NT2/D1 (cell line): ENCODE measurements at regions not wholly inside any gene's neighbourhood (a gene's known extent, or its start where the extent isn't known, plus 50 kb on each side); places are given as distances from the start of the nearest gene placed in this dataset.

Experiments
- DNase-seq: peaks from one replicate; pipeline ENCODE4 v3.0.0-alpha.2; 2011; ENCODE audit warnings: low read depth, low spot score
- H3K27me3 ChIP-seq: 2 replicates; pipeline ENCODE4 v1.6.0; 2011; ENCODE audit warnings: mild to moderate bottlenecking; ENCODE audit not compliant: insufficient read length, insufficient read depth
- H3K36me3 ChIP-seq: 2 replicates; pipeline ENCODE4 v1.6.1; 2011; ENCODE audit warnings: mild to moderate bottlenecking, low read length, mixed read lengths; ENCODE audit not compliant: insufficient read depth, insufficient read length
- H3K4me1 ChIP-seq: 2 replicates; pipeline ENCODE4 v1.5.1; 2011; ENCODE audit not compliant: insufficient read depth, insufficient read length
- H3K4me3 ChIP-seq: 2 replicates; pipeline ENCODE4 v1.5.1; 2011; ENCODE audit warnings: low read depth; ENCODE audit not compliant: insufficient read length
- H3K9ac ChIP-seq: 2 replicates; pipeline ENCODE4 v1.6.0; 2011; ENCODE audit warnings: low read depth; ENCODE audit not compliant: insufficient read length
- H3K9me3 ChIP-seq: 2 replicates; pipeline ENCODE4 v1.5.1; 2011; ENCODE audit warnings: mild to moderate bottlenecking, low read length; ENCODE audit not compliant: insufficient read depth
- SUZ12 ChIP-seq: IDR thresholded peaks from 2 replicates; pipeline ENCODE4 v1.6.1; 2011; ENCODE audit not compliant: insufficient read length, insufficient read depth; ENCODE audit errors: extremely low read depth
- YY1 ChIP-seq: IDR thresholded peaks from 2 replicates; pipeline ENCODE4 v1.6.1; 2011; ENCODE audit not compliant: insufficient read length, insufficient read depth
- ZNF274 ChIP-seq: IDR thresholded peaks from 2 replicates; pipeline ENCODE4 v1.6.1; 2011; ENCODE audit warnings: mild to moderate bottlenecking, low read depth, low read length

DNA sequence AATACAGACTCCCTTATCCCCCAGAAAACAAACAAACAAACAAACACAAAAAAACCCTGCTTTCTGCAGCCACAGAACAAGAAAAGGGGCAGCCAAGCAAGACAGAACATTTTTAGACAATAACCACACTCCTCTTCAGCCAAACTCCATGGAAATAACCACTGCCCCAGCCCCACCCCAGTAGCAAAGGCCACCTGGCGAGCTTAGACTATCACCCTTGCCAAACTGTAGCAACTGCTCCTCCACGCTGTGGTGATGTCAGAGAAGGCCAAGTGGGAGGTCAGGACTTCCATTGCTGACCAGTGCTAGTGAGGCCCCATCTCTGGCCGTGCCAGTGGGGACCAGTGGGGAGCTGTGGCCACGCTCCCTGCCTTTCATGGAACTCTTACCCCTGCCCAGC lies 60.3 kb upstream of the CHRNA7 start:
- no peaks in the 10 kb centered on the region for H3K27me3 ChIP-seq
- H3K4me1 ChIP-seq = no peaks in the 10 kb centered on the region
- no peak overlapping the region for H3K4me3 ChIP-seq
- DNase-seq = no peak
- TF ChIP-seq ZNF274 (no peak), YY1 (no peak), SUZ12 (no peak)
- no peaks in the 10 kb centered on the region for H3K36me3 ChIP-seq
- H3K9ac ChIP-seq = no peak overlapping the region
- H3K9me3 ChIP-seq = no peaks in the 10 kb centered on the region

DNA sequence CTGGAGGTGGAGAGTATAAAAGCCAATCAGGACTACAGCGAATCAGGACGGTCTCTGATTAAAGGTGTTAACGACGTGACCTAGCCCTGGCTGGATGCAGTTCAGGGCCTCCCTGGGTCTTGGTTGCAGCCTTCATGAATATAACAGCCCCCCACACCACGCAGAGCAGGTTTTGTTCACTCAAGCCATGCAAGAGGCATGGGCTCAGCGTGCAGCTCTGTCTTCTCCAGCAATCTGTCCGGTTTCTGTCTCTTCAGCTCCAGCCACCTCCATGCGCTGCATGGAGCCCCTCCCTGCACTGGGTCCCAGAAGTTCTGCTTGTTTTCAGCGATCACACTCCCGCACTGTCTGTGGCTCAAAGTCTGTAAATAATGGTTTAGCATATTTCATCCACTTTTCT lies 57.1 kb upstream of the CHRNA7 start:
- no peak for TF ChIP-seq YY1
- TF ChIP-seq SUZ12 = no peak
- TF ChIP-seq ZNF274 = no peak
- H3K36me3 ChIP-seq = no peaks in the 10 kb centered on the region
- no peak overlapping the region for H3K9ac ChIP-seq
- H3K27me3 ChIP-seq = no peaks in the 10 kb centered on the region
- H3K4me1 ChIP-seq = no peaks in the 10 kb centered on the region
- H3K4me3 ChIP-seq = no peak overlapping the region
- no peak for DNase-seq
- no peaks in the 10 kb centered on the region for H3K9me3 ChIP-seq

DNA sequence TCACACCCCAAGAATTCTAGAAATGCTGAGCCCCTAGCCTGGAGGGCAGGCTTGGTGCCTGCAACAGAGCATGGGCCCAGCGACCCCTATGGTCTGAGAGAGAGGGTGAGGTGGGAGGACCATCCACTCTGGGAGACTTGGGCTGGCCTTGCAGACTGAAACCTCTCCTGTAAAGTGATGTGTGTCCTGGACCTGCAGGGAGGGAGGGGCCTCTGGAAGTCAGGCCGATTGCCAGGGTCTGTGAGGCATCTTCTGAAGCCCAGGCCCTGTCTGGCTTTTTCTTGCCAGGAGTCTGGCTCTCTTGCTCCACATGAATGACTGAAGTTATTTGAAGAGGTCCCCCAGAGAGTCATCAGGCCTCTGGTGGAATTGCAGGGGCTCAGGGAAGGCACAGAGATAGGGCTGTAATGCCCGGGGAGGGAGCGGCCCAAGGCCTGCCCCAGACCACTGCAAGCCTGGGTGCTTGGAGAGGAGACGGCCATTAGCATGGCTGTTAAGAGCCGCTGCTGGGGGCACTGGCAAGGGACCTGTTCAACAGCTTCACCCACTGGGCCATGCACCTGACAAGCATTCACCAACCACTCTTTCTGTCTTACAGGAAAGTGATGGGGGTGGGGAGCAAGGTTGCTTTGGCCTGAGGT lies 56.0 kb upstream of the CHRNA7 start:
- TF ChIP-seq SUZ12 = no peak
- Histone ChIP-seq H3K36me3 (no peaks in the 10 kb centered on the region), H3K9me3 (no peaks in the 10 kb centered on the region), H3K4me1 (no peaks in the 10 kb centered on the region), H3K4me3 (no peak overlapping the region), H3K9ac (no peak overlapping the region), H3K27me3 (peaks cover 3% of the 10 kb centered on the region)
- DNase-seq = no peak

DNA sequence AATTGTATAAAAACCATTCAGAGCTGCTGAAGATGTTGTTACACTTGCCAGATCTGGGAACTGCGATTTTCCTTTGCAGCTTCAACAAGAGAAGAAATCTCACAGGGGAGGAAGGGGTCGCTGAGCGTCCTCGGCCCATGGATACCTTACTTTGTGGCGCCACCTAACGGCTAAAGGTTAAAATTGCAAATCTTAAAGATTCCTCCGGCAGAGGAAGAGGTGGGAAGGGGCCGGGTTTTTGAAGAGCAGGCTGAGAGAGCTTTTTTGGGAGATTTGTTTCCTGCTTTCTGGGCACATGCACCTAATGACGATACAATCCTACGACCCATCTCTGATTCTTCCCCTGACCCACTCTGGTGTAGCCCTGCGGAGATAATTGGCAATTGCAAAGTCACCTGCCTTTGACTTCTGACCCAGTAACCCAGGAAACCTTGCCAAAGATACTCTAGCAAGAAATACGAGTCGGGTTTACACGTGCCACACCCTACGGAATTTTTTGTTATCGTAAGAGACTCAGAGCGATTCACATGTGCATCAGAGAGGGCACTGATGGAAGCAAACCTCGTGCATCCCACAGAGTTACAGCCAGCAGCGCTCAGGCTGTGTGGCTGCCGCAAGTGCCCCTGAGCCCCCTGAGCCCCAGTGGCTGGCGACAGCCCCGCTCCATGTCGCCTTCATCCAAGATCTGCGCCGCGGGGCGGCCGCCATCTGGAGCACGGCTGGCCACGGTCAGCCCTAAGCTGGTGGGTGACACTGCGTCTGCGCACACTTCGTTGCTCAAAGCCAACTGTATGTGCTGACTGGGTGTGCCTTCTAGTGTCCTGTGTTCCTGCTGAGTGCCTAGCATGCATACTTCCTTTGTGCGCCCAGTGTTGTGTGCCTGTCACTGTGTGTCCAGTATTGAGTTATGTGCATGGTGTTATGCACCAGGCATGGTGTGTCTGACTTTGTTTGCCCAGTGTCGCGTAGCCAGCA lies 55.2 kb upstream of the CHRNA7 start:
- Histone ChIP-seq H3K4me3 (no peak overlapping the region), H3K4me1 (no peaks in the 10 kb centered on the region), H3K9ac (no peak overlapping the region), H3K36me3 (no peaks in the 10 kb centered on the region), H3K27me3 (peaks cover 3% of the 10 kb centered on the region), H3K9me3 (no peaks in the 10 kb centered on the region)
- TF ChIP-seq ZNF274 = no peak
- TF ChIP-seq SUZ12 = no peak
- no peak for TF ChIP-seq YY1
- peak; percentile 49 for DNase-seq

DNA sequence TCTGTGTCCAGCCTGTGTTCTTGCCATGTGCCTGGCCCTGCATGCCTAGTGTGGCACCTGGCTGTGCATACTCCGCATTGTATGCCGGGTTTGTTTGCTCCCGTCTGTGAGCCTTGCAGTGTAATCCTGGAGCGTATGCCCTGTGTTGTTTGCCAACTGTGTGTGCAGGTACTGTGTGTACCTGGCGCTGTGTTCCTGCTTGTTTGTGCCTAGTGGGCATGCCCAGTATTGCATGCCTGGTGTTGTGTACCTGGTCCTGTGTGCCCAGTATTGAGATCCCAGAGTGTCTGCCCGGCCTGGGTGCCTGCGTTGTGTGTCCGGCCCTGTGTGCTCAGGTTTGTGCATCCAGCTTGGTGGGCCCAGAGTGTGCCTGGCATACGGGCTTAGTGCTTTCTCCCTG lies 54.5 kb upstream of the CHRNA7 start:
- no peak for TF ChIP-seq YY1
- DNase-seq = no peak
- Histone ChIP-seq H3K27me3 (peaks cover 3% of the 10 kb centered on the region), H3K36me3 (no peaks in the 10 kb centered on the region), H3K9me3 (no peaks in the 10 kb centered on the region), H3K9ac (no peak overlapping the region), H3K4me1 (no peaks in the 10 kb centered on the region), H3K4me3 (no peak overlapping the region)

DNA sequence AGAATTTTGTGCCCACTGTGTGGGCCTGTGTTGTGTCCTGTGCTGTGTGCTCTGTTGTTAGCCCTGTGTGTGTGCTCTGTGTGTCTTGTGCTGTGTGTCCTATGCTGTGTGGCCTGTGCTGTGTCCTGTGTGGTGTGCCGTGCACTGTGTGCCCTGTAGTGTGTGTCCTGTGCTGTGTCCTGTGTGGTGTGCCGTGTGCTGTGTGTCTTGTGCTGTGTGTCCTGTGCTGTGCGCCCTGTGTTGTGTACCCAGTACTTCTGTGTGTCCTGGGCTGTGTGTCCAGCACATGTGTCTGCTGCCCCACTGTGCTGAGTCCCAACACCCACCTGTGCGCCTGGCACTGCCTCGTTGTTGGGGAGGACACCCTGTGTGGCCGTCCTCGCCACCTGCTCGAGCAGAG lies 53.2 kb upstream of the CHRNA7 start:
- Histone ChIP-seq H3K36me3 (no peaks in the 10 kb centered on the region), H3K4me1 (no peaks in the 10 kb centered on the region), H3K9me3 (no peaks in the 10 kb centered on the region), H3K27me3 (peaks cover 3% of the 10 kb centered on the region), H3K4me3 (no peak overlapping the region), H3K9ac (no peak overlapping the region)
- DNase-seq = no peak
- TF ChIP-seq SUZ12 (no peak), ZNF274 (no peak), YY1 (no peak)

DNA sequence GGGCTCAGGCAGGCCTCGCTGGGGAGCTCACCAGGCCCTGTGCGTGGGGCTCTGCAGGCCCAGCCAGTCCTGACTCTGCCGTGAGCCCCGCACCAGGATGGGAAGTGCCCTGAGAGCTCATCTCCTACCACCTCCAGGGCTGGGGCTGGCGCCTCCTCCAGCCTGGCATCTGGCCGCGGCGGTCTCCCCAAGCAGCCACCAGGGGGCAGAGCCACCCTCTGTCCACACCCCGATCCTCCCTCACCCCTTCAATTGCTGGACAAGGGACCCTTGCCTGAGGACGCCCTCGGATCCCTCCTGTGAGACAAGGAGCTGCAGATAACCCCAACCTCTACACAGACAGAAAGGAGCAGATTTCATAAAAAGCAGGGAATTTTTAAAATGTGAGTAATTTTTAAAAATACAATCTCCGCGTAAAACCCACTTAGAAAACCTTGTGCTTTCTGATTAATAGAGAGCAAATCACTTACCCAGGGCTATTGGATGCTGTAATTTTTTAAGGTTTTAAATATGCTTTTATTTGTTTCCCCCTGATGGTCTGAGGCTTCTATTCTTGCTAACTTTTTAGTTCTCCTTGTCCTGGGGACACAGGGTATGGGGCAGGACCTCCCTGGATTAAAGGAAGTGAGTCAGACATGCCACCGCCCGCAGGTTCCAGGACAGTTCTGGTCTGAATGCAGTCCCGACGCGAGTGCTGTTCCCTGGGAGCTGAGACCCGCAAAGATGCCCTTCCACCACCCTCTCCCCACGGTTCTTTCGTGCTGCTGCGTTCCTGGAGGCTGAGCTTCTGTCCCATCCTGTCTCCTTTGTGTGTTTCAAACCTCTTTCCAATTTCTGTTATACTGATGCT lies 52.3 kb upstream of the CHRNA7 start:
- Histone ChIP-seq H3K36me3 (no peaks in the 10 kb centered on the region), H3K27me3 (peaks cover 3% of the 10 kb centered on the region), H3K4me3 (no peak overlapping the region), H3K4me1 (no peaks in the 10 kb centered on the region), H3K9ac (no peak overlapping the region), H3K9me3 (no peaks in the 10 kb centered on the region)
- no peak for TF ChIP-seq SUZ12
- TF ChIP-seq YY1 = no peak
- TF ChIP-seq ZNF274 = no peak
- peak; percentile 49 for DNase-seq
